Keratinocyte (primary cell): ENCODE measurements at regions not wholly inside any gene's neighbourhood (a gene's known extent, or its start where the extent isn't known, plus 50 kb on each side); places are given as distances from the start of the nearest gene placed in this dataset.

Source experiments
- DNase-seq: peaks from one replicate; pipeline ENCODE4 v3.0.0-alpha.2; 2011; ENCODE audit warnings: low read depth, missing footprints, low spot score
- FAIRE-seq: peaks from 2 replicates; lab custom pipeline; 2011; peaks lifted over from hg19 to GRCh38; lab: Jason Lieb, UNC
- H2AFZ ChIP-seq: 2 replicates; pipeline ENCODE4 v1.6.0; 2012; ENCODE audit warnings: low read length, control low read depth, inconsistent platforms; ENCODE audit not compliant: control insufficient read depth
- H3K27ac ChIP-seq: 2 replicates; pipeline ENCODE4 v1.5.1; 2011; ENCODE audit warnings: low read length; ENCODE audit not compliant: control insufficient read depth, insufficient read depth
- H3K27me3 ChIP-seq: 3 replicates; pipeline ENCODE4 v1.6.0; 2011; ENCODE audit warnings: low read length; ENCODE audit not compliant: control insufficient read depth, insufficient read depth; ENCODE audit errors: extremely low read depth
- H3K36me3 ChIP-seq, 2 experiments: 2 replicates in 1 of 2; 3 replicates in 1 of 2; pipeline ENCODE4 v1.5.1; 2011; ENCODE audit warnings: low read length in 2 of 2, mild to moderate bottlenecking in 1 of 2; ENCODE audit not compliant: control insufficient read depth in 2 of 2, insufficient read depth in 2 of 2; ENCODE audit errors: extremely low read depth in 1 of 2
- H3K4me1 ChIP-seq: 3 replicates; pipeline ENCODE4 v1.5.1; 2011; ENCODE audit warnings: low read length; ENCODE audit not compliant: control insufficient read depth, insufficient read depth; ENCODE audit errors: extremely low read depth
- H3K4me2 ChIP-seq: 3 replicates; pipeline ENCODE4 v1.6.0; 2011; ENCODE audit warnings: low read depth, low read length; ENCODE audit not compliant: control insufficient read depth, insufficient read depth; ENCODE audit errors: extremely low read depth
- H3K4me3 ChIP-seq, 3 experiments: fragments of 200-600 bp in 1 of 3; sonication (generic) in 1 of 3; 2 replicates in 2 of 3; 3 replicates in 1 of 3; pipeline ENCODE4 v1.5.1; 2011 to 2016; ENCODE audit warnings: low read length in 3 of 3, mild to moderate bottlenecking in 3 of 3, control low read depth in 2 of 3, inconsistent platforms in 1 of 3, low read depth in 1 of 3, mixed read lengths in 1 of 3, mixed run types in 1 of 3, moderate library complexity in 1 of 3; ENCODE audit not compliant: control insufficient read depth in 2 of 3, insufficient read depth in 2 of 3; ENCODE audit errors: extremely low read depth in 1 of 3
- H3K79me2 ChIP-seq: 2 replicates; pipeline ENCODE4 v1.6.0; 2012; ENCODE audit warnings: low read length; ENCODE audit not compliant: control insufficient read depth, insufficient read depth
- H3K9ac ChIP-seq: 3 replicates; pipeline ENCODE4 v1.6.0; 2011; ENCODE audit warnings: low read length; ENCODE audit not compliant: control insufficient read depth, insufficient read depth; ENCODE audit errors: extremely low read depth
- H3K9me1 ChIP-seq: 3 replicates; pipeline ENCODE4 v1.6.0; 2011; ENCODE audit warnings: low read length; ENCODE audit not compliant: control insufficient read depth, insufficient read depth; ENCODE audit errors: extremely low read depth
- H3K9me3 ChIP-seq: 2 replicates; pipeline ENCODE4 v1.5.1; 2012; ENCODE audit warnings: low read depth, low read length; ENCODE audit not compliant: control insufficient read depth
- H4K20me1 ChIP-seq: 3 replicates; pipeline ENCODE4 v1.6.0; 2011; ENCODE audit warnings: low read length; ENCODE audit not compliant: control insufficient read depth, insufficient read depth; ENCODE audit errors: extremely low read depth
- EZH2 ChIP-seq: IDR thresholded peaks from one replicate; pipeline ENCODE4 v1.6.1; 2012; ENCODE audit warnings: inconsistent platforms, mild to moderate bottlenecking, low read length, moderate library complexity
- dilution Hi-C: fragments of 300-500 bp; cut with MboI; formaldehyde crosslinking; loops from one replicate; pipeline ENCODE4 v1.7.0; 2020; ENCODE audit warnings: low sequenced_read_pairs; ENCODE audit not compliant: extremely low pct_ligation_motif_present
- TF ChIP-seq, protein P1 (sequence below), 3 experiments: IDR thresholded peaks in 1 of 3; conservative IDR thresholded peaks in 1 of 3; optimal IDR thresholded peaks in 1 of 3; 2 replicates in 2 of 3; 3 replicates in 1 of 3; pipeline versions ENCODE3 to v1.5.1; 2011; ENCODE audit warnings: low read length in 3 of 3, mild to moderate bottlenecking in 3 of 3, moderate library complexity in 2 of 3, control low read depth in 1 of 3, inconsistent platforms in 1 of 3; ENCODE audit not compliant: insufficient read depth in 2 of 3; ENCODE audit errors: extremely low read depth in 1 of 3

DNA sequence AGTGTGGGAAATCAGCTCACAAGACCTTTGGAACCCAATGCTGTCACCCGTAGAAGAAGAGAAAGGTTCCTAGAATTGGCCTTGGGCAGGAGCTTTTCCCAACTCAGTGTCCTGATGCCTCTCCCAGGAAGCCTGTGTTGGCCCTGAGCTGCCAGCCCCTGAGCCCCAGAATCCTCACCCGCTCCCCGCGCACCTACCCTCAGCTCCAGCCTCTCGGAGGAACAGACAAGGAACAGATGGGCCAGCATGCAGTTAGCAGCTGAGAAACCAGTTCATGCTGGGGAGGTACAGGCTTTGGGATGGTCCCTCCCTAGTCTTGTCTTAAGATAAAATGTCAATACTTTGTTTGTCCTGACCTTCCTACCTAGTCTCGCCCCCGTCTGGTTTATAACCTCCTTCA is 121.9 kb upstream of the CDH4 start:
- Histone ChIP-seq H3K27me3 (peaks cover 60% of the 10 kb centered on the region), H3K27ac (no peak overlapping the region), H3K9me1 (no peaks in the 10 kb centered on the region), H3K9ac (no peak overlapping the region), H2AFZ (no peak overlapping the region), H3K4me3 (no peak overlapping the region), H3K36me3 (no peaks in the 10 kb centered on the region), H3K4me1 (peaks cover 2% of the 10 kb centered on the region), H4K20me1 (no peaks in the 10 kb centered on the region), H3K9me3 (no peaks in the 10 kb centered on the region), H3K79me2 (no peaks in the 10 kb centered on the region), H3K4me2 (no peak overlapping the region)
- FAIRE-seq: no peak
- DNase-seq: no peak
- TF ChIP-seq, protein P1, sequence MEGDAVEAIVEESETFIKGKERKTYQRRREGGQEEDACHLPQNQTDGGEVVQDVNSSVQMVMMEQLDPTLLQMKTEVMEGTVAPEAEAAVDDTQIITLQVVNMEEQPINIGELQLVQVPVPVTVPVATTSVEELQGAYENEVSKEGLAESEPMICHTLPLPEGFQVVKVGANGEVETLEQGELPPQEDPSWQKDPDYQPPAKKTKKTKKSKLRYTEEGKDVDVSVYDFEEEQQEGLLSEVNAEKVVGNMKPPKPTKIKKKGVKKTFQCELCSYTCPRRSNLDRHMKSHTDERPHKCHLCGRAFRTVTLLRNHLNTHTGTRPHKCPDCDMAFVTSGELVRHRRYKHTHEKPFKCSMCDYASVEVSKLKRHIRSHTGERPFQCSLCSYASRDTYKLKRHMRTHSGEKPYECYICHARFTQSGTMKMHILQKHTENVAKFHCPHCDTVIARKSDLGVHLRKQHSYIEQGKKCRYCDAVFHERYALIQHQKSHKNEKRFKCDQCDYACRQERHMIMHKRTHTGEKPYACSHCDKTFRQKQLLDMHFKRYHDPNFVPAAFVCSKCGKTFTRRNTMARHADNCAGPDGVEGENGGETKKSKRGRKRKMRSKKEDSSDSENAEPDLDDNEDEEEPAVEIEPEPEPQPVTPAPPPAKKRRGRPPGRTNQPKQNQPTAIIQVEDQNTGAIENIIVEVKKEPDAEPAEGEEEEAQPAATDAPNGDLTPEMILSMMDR (optimal IDR thresholded peaks at IDR 0.05 in 1 of 3, IDR thresholded peaks at IDR 0.05 in 1 of 3, conservative IDR thresholded peaks at IDR 0.05 in 1 of 3; ENCODE audit: extremely low read depth in 1 of 3, insufficient read depth in 2 of 3, low read length in 3 of 3): no peak
- TF ChIP-seq EZH2: no peak
- dilution Hi-C loops: no loop called here

GRCh38 chr20:61131944-61132343 is 120.1 kb upstream of the CDH4 start:
- H3K4me2 ChIP-seq: no peak overlapping the region
- no peaks in the 10 kb centered on the region for H3K9me1 ChIP-seq
- FAIRE-seq (no peak), DNase-seq (no peak)
- no peaks in the 10 kb centered on the region for H3K9me3 ChIP-seq
- peaks cover 72% of the 10 kb centered on the region for H3K27me3 ChIP-seq
- H3K27ac ChIP-seq: no peak overlapping the region
- TF ChIP-seq, protein P1 (optimal IDR thresholded peaks at IDR 0.05 in 1 of 3, IDR thresholded peaks at IDR 0.05 in 1 of 3, conservative IDR thresholded peaks at IDR 0.05 in 1 of 3; ENCODE audit: extremely low read depth in 1 of 3, insufficient read depth in 2 of 3, low read length in 3 of 3): no peak
- no peak for TF ChIP-seq EZH2
- dilution Hi-C loops: no loop called here
- H3K36me3 ChIP-seq: no peaks in the 10 kb centered on the region
- peaks cover 2% of the 10 kb centered on the region for H3K4me1 ChIP-seq
- no peaks in the 10 kb centered on the region for H3K79me2 ChIP-seq
- H2AFZ ChIP-seq: no peak overlapping the region
- H4K20me1 ChIP-seq: peaks cover 3% of the 10 kb centered on the region
- no peak overlapping the region for H3K4me3 ChIP-seq
- H3K9ac ChIP-seq: no peak overlapping the region
